Choroid plexus epithelial cell (primary cell): ENCODE measurements at regions not wholly inside any gene's neighbourhood (a gene's known extent, or its start where the extent isn't known, plus 50 kb on each side); places are given as distances from the start of the nearest gene placed in this dataset.
A peak's percentile ranks its signal among the peaks of the same experiment; 100 is the strongest.

Experiments
- DNase-seq: peaks from one replicate; pipeline ENCODE4 v3.0.0-alpha.2; 2010; ENCODE audit warnings: low read depth
- H3K4me3 ChIP-seq: 2 replicates; pipeline ENCODE4 v1.5.1; 2011; ENCODE audit warnings: low read depth, mild to moderate bottlenecking, control low read depth, low read length, moderate library complexity
- TF ChIP-seq, protein P1 (sequence below): conservative IDR thresholded peaks from 2 replicates; pipeline ENCODE4 v1.5.1; 2011; ENCODE audit warnings: low read depth, mild to moderate bottlenecking, control low read depth, inconsistent platforms, low read length, moderate library complexity

DNA sequence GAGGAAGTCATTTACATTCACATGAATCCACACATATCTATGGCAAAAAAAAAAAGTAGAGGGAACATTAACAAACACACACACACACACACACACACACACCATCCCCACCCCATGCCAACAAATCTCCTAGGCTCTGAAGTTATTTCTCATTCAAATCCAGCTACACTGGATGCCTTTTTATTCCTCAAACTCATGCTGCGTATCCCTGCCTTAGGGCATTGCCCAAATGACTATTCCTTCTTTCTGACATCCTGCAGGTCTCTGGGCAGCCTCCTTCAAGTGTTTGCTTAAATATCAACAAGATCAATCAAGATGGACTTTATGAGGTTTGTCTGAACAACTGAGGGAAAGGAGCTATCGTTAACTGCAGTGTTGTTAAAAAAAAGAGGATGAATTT, 106.5 kb upstream of the FAM9A start:
- TF ChIP-seq, protein P1, sequence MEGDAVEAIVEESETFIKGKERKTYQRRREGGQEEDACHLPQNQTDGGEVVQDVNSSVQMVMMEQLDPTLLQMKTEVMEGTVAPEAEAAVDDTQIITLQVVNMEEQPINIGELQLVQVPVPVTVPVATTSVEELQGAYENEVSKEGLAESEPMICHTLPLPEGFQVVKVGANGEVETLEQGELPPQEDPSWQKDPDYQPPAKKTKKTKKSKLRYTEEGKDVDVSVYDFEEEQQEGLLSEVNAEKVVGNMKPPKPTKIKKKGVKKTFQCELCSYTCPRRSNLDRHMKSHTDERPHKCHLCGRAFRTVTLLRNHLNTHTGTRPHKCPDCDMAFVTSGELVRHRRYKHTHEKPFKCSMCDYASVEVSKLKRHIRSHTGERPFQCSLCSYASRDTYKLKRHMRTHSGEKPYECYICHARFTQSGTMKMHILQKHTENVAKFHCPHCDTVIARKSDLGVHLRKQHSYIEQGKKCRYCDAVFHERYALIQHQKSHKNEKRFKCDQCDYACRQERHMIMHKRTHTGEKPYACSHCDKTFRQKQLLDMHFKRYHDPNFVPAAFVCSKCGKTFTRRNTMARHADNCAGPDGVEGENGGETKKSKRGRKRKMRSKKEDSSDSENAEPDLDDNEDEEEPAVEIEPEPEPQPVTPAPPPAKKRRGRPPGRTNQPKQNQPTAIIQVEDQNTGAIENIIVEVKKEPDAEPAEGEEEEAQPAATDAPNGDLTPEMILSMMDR: no peak

DNA sequence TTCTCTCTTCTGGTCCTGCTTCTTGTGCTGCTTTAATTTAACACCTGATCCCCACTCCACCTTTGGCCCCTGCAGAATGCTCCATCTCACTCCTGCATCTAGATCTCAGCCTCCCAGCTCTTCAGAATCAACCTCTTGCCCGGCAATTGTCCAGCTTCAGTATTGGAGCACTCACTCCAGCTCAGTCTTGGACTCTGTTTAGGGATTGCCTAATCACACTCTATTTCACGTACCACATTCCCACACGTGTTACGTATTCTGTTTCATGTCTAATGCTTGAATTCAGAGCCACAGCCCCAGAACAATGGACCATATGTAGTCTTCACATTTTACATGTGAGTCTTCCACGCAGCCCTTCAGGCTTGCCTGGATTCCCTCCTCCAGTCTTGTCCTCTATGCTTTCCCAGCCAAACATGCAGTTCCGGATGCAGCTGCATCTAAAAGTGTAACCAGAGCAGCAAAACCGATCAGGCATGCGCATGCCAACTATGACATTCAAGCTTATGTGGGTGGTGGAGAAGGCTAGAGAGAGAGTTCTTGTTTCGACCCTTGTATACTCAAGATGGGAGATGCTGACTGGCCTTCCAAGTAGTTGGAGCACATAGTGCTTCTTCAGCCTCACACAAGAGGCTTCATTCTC, 105.2 kb upstream of the FAM9A start:
- TF ChIP-seq, protein P1: no peak
- H3K4me3 ChIP-seq: no peak overlapping the region
- DNase-seq: no peak

More for the DNA sequence above, 106.5 kb upstream of the FAM9A start:
- no peak overlapping the region for H3K4me3 ChIP-seq
- no peak for DNase-seq

DNA sequence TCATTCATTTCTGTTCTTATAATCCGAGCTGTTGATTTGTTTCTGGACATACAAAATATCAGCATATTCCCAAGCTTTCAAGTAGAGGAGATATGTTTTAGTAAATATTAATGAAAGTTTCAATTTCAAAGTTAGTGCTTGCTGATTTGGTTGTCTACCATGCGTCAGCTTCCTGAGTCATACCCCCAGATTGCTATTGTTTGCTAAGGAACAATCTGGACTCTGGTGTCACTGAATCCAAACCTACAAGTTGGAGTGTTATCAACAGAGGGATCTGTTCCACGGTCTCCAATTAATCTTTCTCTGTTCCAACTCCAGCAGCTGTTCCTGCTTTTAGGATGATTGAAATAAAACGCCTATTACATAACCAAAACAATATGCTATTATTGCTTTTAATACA, 96.1 kb upstream of the FAM9A start:
- TF ChIP-seq, protein P1: no peak
- no peak overlapping the region for H3K4me3 ChIP-seq
- no peak for DNase-seq

DNA sequence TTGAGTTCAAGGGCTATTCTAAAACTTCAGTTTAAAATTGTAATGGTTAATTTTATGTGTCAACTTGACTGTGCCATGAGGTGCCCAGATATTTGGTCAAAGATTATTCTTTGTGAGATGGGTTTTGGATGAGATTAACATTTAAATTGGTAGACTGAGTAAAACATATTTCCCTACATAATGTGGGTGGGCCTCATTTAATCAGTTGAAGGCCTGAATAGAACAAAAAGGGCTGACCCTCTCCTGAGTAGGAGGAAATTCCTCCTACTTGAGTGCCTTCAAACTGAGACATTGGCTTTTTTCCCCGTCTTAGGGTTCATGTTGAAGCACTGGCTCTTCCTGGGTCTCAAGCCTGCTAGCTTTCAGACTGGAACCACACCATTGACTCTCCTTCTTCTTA, 89.6 kb upstream of the FAM9A start:
- TF ChIP-seq, protein P1: no peak
- no peak for DNase-seq
- no peak overlapping the region for H3K4me3 ChIP-seq

DNA sequence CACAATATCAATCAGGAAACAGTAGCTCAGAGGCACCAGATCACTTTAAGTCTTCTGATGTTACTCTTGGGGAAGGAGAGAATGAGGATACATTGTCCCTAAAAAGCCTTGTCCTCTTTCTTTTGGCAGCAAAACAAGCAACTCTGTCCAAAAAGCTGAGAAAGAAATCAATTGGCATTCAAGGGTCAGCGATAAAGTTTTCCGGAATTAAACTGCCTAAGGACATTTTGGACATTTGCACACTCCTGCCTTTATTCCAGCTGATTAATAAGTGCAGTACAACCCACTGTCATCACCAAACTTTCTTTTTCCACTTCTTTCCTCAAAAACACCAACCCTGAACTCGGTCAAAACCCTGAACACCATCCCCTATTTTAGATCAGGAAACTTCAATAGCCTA, 85.8 kb upstream of the FAM9A start:
- DNase-seq: no peak
- H3K4me3 ChIP-seq: no peak overlapping the region
- TF ChIP-seq, protein P1: no peak

DNA sequence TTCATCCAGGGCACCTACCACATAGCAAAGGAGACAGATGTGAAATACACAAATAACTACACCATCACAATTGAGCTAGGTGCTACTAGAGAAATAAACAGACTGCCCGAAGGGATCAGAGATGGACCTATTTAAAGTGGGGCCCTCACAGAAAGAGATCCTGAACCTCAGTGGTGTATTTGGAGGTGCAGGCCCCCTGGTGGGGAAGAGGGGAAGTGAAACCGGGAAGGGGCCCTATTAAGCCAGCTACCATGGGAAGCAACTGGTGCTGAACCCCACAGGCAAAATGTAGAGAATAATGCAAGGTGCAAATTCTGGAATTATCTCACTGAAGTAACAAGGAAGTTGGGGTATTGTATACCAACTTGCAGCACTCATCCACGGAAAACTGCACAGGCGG, 78.6 kb upstream of the FAM9A start:
- peak; percentile 49 for DNase-seq
- TF ChIP-seq, protein P1: peak; percentile 76

DNA sequence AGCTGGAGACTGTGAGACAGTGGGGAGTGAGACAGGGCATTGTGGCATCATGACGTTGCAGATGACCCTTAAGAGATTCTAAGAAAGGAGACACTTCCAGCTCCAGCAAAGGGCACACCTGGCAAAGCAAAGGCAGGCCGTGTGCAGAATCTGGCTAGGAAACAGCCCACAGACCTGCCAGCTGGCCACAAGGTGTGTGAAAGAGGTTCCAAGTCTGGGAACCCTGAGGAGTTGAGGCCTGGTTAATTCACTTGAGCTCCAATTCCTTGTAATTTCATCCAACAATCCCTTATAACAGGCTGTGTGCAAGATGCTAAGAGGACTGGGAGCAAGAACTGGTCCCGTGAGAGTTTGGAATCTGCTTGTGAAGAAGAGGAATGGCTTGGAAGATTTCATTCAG, 72.8 kb upstream of the FAM9A start:
- TF ChIP-seq, protein P1: no peak
- no peak overlapping the region for H3K4me3 ChIP-seq
- DNase-seq: no peak

More for the DNA sequence above, 78.6 kb upstream of the FAM9A start:
- H3K4me3 ChIP-seq: no peak overlapping the region
